Psoas muscle (tissue), 7 donors: ENCODE measurements at regions not wholly inside any gene's neighbourhood (a gene's known extent, or its start where the extent isn't known, plus 50 kb on each side); places are given as distances from the start of the nearest gene placed in this dataset.

ENCODE experiments used
- ATAC-seq, 4 donors: fragments of 200-7000 bp; cut with Tn5 transposase; one replicate each; pipeline ENCODE4 v1.9.1; 2020; ENCODE audit warnings: moderate library complexity in 3 of 4, mild to moderate bottlenecking in 2 of 4
- DNase-seq, 2 donors: peaks; one replicate each; pipeline ENCODE4 v3.0.0-alpha.2; 2020
- H3K27ac ChIP-seq: fragments of 200-600 bp; one replicate; pipeline ENCODE4 v1.8.0; 2022
- H3K27me3 ChIP-seq, 3 donors: fragments of 200-600 bp in 1 of 3; one replicate each; pipeline versions ENCODE4 v1.6.1 to v1.8.0; 2013 to 2022; ENCODE audit warnings: low read length in 2 of 3, mild to moderate bottlenecking in 2 of 3, moderate library complexity in 1 of 3; ENCODE audit not compliant: insufficient read depth in 3 of 3
- H3K36me3 ChIP-seq, 2 donors: fragments of 200-600 bp in 1 of 2; one replicate each; pipeline versions ENCODE4 v1.6.1 to v1.8.0; 2013 to 2022; ENCODE audit warnings: low read depth in 1 of 2, mild to moderate bottlenecking in 1 of 2, moderate library complexity in 1 of 2; ENCODE audit not compliant: insufficient read depth in 1 of 2
- H3K4me1 ChIP-seq: fragments of 200-600 bp; one replicate; pipeline ENCODE4 v1.8.0; 2022
- H3K4me3 ChIP-seq: fragments of 200-600 bp; one replicate; pipeline ENCODE4 v1.8.0; 2022; ENCODE audit warnings: mild to moderate bottlenecking
- H3K9me3 ChIP-seq: fragments of 200-600 bp; one replicate; pipeline ENCODE4 v1.8.0; 2022
- CTCF ChIP-seq: fragments of 200-600 bp; IDR thresholded peaks from one replicate; pipeline ENCODE4 v1.8.0; 2022; ENCODE audit warnings: antibody characterized with exemption
- WGBS, 3 donors: extraction: QIAGEN DNeasy Blood & Tissue Kit; methylation state at CpG; one replicate each; pipeline versions ENCODE4 v1.1.6 to v1.1.7; 2013; 5-methylcytosine and 5-hydroxymethylcytosine counted together
- intact Hi-C, 2 donors: fragments of 100-400 bp; cut with DNase I; formaldehyde crosslinking; loops; one replicate each; pipeline versions ENCODE4 v1.11.0 to v1.14.2; 2022
- donor health status: healthy with polysubstance abuse.
- donor health status: DM: no; HTN: no; CAD: no; lungs with moderate emphysema.
- donor health status: Bipolar disorder and iron deficiency.
- donor health status: healthy.
- donor health status: DM: yes; HTN: yes; CAD: no.
- donor health status: DM: no; HTN: no; CAD: no.
- donor health status: DM: yes; HTN: yes; CAD: no.

DNA sequence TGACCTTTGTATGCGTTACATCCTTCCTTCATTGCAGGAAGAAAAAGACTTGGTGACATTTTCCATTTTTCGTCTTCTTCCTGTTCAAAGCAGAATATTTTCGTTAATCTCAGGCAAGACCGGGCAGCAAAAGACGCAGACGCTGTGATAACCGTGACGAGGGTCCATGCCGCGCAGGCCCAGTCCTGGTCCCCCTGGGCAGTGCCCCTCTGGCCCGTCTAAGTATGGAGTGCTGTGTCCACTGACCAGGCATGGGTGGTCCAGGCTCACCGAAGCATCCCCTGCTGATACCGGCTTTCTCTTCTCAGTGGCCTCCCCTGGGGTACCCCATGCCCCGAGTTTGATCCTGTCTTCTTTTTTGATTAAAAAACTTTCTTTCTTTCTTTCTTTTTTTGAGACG, 135.2 kb upstream of the ASB18 start:
- H3K36me3 ChIP-seq, result no peaks in the 10 kb centered on the region
- ATAC-seq, result no peak
- H3K27me3 ChIP-seq, result no peaks in the 10 kb centered on the region
- DNase-seq, result no peak
- H3K9me3 ChIP-seq, result no peaks in the 10 kb centered on the region
- no peak for TF ChIP-seq CTCF
- intact Hi-C loops, result no loop called here
- no peaks in the 10 kb centered on the region for H3K4me1 ChIP-seq
- H3K4me3 ChIP-seq, result no peak overlapping the region
- 88 to 95% (median 91%) methylated on average over 15 of the region's 15 CpGs for WGBS, 3 donors
- H3K27ac ChIP-seq, result no peak overlapping the region

DNA sequence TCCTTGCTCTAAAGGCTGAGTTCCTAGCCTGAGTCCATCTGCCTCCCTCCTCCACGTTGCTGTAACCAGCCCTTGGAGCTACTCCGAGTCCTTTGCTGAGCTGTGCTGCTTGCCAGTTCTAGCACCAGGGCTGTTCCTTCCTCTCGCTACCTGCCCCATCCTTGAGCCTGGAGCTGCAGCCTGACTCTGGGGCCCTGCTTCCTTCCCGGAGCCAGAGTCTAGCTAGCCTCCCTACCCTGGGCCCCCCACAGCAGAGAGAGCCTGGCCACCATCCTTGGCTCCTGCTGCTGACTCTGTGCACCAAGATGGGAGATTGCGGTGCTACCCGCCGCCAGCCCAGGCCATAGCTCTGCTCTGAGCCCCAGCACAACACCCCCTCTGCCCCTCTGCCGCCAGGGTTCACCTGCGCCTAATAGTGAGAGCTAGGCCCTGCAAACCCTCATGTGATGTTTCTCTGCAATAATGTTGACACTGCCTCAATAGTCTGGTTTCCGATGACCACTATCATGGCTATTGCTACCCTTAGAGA, 135.9 kb upstream of the ASB18 start:
- 93% methylated on average over 10 of the region's 10 CpGs for WGBS, 3 donors

DNA sequence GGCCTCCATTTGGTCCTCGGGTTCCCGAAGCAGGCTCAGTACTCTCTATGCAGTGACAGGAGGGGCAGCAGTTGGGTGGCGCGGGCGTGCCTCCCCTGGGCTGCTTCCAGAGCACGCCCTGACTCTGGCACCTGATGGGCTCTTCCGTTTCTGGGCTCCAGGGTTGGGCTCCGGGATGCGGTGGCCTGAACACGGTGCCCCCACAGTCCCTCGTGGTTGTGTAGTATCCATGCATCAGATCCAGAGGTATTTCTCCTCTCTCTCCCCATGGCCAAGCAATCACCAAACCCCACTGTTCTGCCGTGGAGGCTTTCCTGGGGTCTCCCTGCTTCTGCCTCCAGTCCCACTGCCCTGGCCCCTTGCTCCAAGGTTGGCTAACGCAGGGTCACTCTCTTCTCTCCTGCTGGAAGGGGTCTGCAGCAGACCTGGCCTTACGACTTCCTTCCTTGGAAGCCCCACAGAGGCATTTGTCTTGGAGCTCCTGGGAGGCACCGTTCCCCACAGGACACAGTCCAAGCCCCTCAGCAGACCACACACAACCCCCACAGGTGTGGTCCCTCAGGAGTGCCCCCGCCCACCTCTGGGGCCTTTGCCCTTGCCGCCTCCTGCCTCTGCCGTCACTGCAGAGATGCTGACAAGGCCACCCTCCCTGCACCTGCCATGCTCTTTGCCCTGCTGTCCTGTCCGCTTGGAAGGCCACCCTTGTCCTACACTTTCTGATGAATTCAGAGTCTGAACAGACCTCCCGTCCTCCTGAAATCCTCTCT, 136.6 kb upstream of the ASB18 start:
- intact Hi-C loops, result no loop called here
- H3K9me3 ChIP-seq, result no peaks in the 10 kb centered on the region
- no peak overlapping the region for H3K27ac ChIP-seq
- TF ChIP-seq CTCF, result no peak
- ATAC-seq (no peak), DNase-seq (no peak)
- H3K27me3 ChIP-seq, result no peaks in the 10 kb centered on the region
- no peaks in the 10 kb centered on the region for H3K36me3 ChIP-seq
- H3K4me3 ChIP-seq, result no peak overlapping the region
- 87 to 88% (median 88%) methylated on average over 20 of the region's 20 CpGs for WGBS, 3 donors
- no peaks in the 10 kb centered on the region for H3K4me1 ChIP-seq

More for the DNA sequence above, 135.9 kb upstream of the ASB18 start:
- intact Hi-C loops, result no loop called here
- H3K36me3 ChIP-seq, result no peaks in the 10 kb centered on the region
- no peaks in the 10 kb centered on the region for H3K27me3 ChIP-seq
- TF ChIP-seq CTCF, result no peak
- no peak overlapping the region for H3K4me3 ChIP-seq
- H3K9me3 ChIP-seq, result no peaks in the 10 kb centered on the region
- H3K27ac ChIP-seq, result no peak overlapping the region
- ATAC-seq, result no peak
- H3K4me1 ChIP-seq, result no peaks in the 10 kb centered on the region
- no peak for DNase-seq

- TF ChIP-seq CTCF, result no peak
- H3K9me3 ChIP-seq, result no peaks in the 10 kb centered on the region
- no peak overlapping the region for H3K4me3 ChIP-seq
- WGBS, 3 donors, result 55 to 66% (median 60%) methylated on average over 12 of the region's 12 CpGs
- DNase-seq (no peak), ATAC-seq (no peak)
- H3K27me3 ChIP-seq, result no peaks in the 10 kb centered on the region
- intact Hi-C loops, result no loop called here
- no peaks in the 10 kb centered on the region for H3K4me1 ChIP-seq
- no peak overlapping the region for H3K27ac ChIP-seq
- H3K36me3 ChIP-seq, result no peaks in the 10 kb centered on the region
Observed at GRCh38 chr2:236402033-236402790, 138.0 kb upstream of the ASB18 start.
